ENCODE measurements at regions not wholly inside any gene's neighbourhood (a gene's known extent, or its start where the extent isn't known, plus 50 kb on each side); places are given as distances from the start of the nearest gene placed in this dataset.

GRCh38 chr6:130756824-130757223, 70.4 kb upstream of the SMLR1 start:
- TF ChIP-seq CTCF (IDR thresholded peaks at IDR 0.05): no peak
- no peak for TF ChIP-seq POLR2AphosphoS5 (IDR thresholded peaks at IDR 0.05; ENCODE audit: insufficient read depth in 1 of 2, low read depth in 1 of 2)
